Cardiac septum (tissue), 1 donor: ENCODE measurements at regions not wholly inside any gene's neighbourhood (a gene's known extent, or its start where the extent isn't known, plus 50 kb on each side); places are given as distances from the start of the nearest gene placed in this dataset.

ENCODE experiments used
- DNase-seq: peaks from one replicate; pipeline ENCODE4 v3.0.0-alpha.2; 2020; ENCODE audit warnings: low spot score
- intact Hi-C: fragments of 100-400 bp; cut with DNase I; formaldehyde crosslinking; loops from one replicate; pipeline ENCODE4 v1.14.0; 2022
- donor health status: DM: no; HTN: no; CAD: no.

DNA sequence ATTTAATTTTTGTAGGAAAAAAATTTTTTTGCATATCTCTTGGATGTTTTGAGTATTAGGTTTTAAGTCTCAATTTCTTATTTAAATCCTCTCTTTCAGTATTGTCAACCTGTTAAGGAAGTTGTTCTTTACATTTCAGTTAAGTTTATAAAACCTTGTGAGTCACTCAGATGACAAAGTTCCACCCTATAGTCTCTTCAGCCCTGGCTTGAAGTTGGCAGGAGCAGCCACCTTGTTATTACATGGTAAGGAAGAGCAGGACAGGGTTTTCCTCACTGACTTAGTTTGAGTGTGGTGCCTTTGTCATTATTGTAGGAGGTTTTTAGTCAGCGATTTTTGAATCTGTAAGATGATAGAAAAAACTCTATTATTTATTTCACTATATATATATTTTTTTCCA, 2143.9 kb downstream of the MRPL39 start:
- no peak for DNase-seq
- intact Hi-C loops = no loop called here

DNA sequence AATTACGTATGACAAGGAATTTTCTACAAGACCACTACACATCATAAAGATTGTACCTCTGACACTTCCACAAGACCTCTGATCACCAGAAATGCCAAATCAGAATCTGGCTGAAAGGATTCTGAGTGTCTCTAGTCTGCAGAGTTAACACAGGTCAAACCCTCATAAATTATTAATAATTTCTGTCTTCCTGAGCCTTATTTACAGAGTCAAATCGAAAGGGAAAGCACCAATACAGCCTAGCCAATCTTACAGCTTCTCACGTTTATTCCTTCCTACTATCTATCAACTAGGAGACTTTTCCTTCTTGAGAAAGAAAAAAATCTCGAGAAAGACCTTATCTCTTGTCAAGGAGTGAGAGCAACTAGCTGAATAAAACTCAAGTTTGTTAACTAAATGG, 2151.6 kb downstream of the MRPL39 start:
- no peak for DNase-seq
- intact Hi-C loops = no loop called here

DNA sequence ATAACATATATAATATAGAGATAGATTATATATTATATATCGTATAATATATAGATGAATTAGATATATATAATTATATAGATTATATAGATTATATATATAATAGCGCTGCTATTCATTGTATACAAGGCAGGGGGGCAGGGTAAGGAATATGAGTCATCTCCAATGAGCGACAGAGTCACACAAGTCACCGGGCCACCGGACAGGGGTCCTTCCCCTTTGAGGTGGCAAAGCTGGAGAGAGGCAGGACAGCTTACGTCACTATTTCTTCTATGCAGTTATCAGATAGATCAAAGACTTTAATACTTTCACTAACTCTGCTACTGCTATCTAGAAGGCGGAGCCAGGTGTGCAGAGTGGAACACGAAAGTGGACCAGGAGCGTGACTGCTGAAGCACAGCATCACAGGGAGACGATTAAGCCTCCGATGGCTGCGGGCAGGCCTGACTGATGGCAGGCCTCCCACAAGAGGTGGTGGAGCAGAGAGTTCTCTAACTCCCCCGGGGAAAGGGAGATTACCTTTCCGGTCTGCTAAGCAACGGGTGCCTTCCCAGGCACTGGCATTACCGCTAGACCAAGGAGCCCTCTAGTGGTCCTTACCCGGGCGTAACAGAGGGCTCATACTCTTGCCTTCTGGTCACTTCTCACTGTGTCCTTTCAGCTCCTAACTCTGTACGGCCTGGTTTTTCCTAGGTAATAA, 2154.7 kb downstream of the MRPL39 start:
- intact Hi-C loops = no loop called here
- no peak for DNase-seq

DNA sequence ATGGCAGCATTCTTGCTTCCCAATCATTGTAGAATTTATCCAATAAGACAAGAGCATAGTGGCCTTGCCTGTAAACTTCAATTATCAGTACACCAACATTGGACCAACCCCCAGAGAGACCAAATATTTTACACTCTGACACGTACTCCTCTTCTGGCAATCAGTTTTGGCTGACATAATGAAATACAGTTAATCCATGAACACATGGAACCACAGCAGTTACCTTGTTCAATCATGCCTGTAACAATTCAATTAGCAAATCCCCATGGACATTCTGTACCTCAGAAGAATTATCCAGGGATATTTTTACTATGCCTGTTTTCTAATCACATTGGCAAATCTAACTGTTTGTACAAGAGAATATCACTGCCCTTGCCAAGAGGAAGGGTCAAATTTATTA, 2162.0 kb downstream of the MRPL39 start:
- DNase-seq = no peak
- intact Hi-C loops = no loop called here

DNA sequence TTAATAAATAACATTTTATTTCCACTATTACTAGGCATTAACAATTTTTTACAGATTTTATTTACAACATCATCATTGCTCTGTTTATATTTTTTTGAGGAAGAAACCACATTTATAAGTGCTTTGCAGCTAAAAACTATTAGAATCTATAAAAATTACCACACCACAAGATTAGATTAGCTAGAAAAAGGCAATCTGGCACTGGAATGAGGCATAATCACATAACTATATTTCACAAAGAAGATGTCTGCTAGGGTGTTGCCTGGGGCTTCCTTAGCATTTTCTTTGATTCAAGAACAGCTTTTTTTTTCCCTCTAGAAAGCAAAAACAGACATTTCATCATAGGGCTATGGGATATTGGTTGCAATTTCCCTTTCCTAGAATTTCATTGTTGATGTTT, 2169.2 kb downstream of the MRPL39 start:
- no peak for DNase-seq
- intact Hi-C loops = no loop called here

DNA sequence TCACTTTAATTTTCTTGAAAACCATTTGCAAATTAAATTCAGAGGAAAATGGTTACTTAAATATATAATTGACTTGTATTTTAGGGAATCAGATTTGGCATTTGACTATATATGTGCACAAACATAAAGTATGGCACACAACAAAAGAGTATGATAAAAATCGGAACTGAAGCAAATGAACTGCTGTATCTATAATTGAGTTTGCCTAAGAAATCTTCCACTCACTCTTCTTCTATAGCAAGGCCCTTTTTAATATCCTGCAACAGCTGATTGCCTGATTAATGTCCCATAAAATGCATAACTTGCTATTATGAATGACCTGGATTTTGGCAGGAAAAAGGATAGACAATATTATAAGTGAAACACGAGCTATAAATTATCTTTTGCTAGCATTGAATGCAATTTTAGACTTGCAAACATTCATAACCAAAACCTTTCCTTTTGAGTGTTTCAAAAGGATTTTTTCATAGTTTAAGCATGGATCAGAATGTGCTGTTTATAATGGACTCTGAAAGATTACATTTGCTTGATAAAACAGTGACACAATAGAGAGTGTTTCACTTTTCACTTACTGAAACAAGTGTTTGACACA, 2204.3 kb downstream of the MRPL39 start:
- intact Hi-C loops = no loop called here
- no peak for DNase-seq

DNA sequence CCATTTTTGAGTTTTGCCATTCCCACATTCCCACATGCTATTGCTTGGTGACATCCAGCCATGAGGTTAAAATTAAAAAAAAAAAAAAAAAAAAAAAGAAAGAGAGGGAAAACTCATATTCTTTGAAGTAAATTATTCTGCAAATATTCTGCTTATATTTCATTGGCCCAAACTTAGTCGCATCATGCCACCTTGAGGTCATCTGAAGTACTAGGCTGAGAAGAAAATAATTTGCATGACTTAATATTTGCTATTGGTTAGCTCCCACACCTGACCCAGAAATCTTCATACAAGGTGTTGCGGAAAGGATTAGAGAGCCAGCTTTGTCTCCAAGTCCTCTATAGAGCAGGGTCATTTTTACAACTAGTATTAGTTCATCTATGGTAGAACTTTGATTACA, 2206.0 kb downstream of the MRPL39 start:
- intact Hi-C loops = no loop called here
- DNase-seq = no peak

DNA sequence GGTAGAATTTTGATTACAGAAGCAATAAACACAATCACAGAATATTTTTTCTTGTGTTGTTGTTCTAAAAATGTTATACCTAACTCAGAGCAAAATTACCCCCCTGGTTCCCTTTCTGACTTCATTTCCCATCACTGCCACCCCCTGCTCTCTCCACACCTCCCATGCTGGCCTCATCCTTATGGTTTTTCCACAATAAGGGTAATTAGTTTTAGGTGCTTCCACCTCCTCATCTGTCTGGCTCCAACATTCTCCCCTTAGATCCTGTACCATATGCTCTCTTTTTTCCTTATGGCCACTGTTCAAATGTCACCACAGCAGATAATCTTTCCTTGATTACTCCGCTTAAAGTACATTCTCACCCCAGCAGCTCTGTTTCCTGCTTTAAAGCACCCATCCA, 2208.6 kb downstream of the MRPL39 start:
- DNase-seq = no peak
- intact Hi-C loops = no loop called here

DNA sequence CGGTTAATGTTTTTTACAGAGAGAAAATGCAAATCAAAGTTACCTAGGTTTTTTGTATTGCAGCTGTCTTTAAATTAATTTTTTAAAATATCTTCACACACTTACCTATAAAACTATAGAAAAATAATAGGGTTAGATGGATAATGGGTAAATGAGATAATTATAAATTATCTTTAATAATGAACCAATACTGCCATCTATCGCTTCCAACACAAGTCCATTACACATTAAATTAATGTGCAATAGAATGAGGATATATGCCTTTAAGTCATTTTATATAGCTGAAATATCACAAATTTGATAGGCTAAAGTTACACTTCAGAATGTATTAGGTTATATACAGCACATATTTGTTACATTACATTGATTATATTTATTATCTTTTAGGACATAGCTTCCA, 2212.8 kb downstream of the MRPL39 start:
- intact Hi-C loops = no loop called here
- DNase-seq = no peak

DNA sequence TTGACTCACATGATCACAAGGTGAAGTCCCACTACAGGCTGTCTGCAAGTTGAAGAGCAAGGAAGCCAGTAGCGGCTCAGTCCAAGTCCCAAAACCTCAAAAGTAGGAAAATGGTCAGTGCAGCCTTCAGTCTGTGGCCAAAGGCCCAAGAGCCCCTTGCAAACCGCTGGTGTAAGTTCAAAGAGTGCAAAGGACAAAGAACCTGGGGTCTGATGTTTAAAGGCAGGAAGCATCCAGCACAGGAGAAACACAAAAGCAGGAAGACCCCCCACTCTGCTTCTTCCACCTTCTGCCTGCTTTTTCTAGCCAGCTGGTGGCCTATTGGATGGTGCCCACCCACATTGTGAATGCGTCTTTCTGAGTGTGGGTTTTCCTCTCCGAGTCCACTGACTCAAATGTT, 2222.6 kb downstream of the MRPL39 start:
- DNase-seq = no peak
- intact Hi-C loops = no loop called here

DNA sequence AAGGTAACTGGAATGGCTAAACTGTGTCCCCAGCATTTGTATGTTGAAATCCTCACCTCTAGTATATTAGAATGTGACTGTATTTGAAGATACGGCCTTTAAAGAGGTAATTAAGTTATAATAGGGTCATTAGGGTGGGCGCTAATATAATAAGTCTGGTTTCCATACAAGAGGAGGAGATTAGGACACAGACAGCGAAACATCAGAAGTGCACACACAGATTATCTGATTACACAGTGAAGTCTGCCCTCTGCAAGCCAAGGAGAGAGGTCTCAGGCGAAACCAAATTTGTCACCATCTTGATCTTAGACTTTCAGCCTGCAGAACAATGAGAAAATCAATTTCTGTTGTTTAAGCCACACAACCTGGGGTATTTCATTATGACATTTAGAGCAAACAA, 2233.1 kb downstream of the MRPL39 start:
- DNase-seq = no peak
- intact Hi-C loops = no loop called here

DNA sequence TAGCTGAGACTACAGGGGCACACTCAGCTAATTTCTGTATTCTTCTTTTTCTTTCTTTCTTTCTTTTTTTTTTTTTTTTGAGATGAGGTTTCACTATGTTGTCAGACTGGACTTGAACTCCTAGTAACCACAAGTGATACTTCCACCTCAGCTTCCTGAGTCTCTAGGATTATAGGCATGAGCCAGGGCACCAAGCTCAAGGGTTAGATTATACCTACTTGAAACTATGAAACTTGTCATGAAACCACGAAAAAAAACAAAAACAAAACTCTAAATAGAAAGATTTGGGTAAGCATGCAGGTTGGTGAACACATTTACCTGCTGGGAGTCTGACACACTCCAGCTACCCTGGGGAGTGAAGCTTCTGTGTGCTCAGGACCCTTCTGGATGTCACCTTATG, 2250.4 kb downstream of the MRPL39 start:
- intact Hi-C loops = no loop called here
- DNase-seq = no peak

DNA sequence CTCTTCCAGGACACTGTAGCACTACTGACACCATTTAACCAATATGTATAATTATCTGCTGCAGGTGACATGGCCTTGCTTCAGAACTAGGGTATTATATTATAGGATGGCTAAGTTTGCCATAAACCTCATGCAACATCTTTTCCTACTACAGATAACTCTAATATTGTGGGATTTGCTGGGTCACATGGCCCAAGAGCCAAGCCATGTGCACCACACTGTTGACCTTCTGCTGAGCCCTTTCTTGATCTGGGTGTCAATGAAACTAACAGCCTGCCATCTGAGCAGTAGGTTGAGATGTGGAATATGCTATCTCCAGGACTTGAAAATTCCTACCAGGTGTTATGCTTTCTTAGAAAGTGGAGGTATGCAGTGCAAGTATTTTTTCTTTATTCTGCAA, 2291.1 kb downstream of the MRPL39 start:
- DNase-seq = no peak
- intact Hi-C loops = no loop called here

DNA sequence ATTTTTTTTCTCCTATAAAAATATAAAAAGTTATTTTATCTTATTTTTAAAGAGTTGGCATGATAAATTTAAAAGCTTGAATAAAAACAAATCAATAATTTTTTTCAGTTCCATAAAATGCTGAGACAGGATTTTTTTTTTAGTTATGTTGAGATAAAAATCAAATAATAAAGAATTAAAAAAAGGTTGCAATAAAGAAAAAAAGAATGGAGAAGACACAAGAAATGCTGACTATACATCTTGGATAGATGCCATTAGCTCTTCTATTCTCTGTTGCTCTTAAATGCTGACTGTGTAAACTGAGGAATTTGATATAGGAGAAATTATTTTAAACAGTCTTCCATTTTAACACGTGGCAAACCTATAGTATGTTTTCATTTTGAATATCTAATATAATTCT, 2298.5 kb downstream of the MRPL39 start:
- intact Hi-C loops = no loop called here
- DNase-seq = no peak

DNA sequence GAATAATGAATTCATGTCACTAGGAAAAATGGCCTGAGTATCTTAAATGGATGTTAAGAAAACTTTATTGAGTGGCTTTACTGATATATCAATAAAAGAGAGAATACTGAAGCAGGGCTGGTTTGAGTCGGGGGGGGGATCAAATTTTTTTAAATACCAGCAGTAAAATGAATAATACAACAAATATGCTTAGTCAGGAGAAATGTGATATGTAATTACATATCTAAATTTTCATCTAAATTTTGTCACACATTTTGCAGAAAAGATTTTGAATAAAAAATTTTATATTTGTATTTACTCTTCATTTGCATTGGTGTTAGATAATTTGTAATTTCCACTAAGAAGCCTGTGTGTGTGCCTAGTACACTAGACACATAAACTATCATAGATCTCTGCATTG, 2300.2 kb downstream of the MRPL39 start:
- no peak for DNase-seq

DNA sequence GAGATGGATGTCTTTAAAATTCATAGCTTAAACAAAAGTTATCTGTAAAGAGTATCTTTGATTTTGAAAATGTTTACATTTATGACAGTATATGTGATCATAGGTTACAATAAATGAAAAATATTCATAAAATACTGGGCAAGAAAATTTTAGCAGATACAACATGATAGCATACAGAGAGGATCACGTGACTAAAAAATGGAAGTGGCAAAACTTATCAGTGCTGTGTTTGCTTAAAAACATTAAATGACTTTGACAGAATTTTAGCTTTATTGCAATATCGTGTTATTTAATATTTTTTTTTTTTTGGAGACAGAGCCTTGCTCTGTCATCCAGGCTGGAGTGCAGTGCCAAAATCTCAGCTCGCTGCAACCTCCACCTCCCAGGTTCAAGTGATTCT, 2294.1 kb downstream of the NCAM2 start:
- intact Hi-C loops = no loop called here

More for the DNA sequence above, 2300.2 kb downstream of the MRPL39 start:
- intact Hi-C loops = no loop called here

DNA sequence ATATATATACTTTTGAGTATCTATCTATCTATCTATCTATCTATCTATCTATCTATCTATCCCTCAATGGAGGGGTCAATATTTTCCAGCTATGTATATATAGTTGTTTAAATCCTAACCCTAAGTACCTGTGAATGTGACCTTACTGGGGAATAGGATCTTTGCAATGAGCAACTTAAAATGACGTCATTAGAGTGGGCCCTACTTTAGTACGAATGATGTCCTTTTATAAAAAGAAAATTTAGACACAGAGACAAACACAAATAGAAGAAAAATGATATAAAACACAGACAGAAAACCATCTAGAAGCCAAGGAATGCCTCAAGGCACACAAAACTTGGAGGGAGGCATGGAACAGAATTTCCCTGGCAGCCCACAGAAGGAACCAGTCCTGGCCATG, 2283.7 kb downstream of the NCAM2 start:
- intact Hi-C loops = no loop called here
- no peak for DNase-seq

More for the DNA sequence above, 2294.1 kb downstream of the NCAM2 start:
- no peak for DNase-seq

DNA sequence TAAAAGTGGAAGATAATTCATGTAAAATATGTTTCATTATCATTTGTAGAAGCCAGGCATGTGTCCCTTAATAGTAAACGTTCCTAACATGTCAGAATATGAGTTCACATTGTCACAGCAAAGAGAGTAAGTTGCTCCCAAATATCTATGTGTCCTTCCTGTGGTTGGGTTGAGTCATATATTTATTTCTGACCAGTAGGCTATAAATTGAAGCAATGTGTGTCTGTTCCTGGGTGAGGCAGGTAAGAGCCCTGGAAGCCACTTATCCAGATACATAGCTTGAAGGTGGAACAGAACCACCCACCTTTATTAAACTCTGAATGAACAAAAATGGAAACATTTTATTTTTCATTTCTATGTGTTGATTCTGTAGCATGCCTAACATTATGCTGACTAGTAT, 2251.6 kb downstream of the NCAM2 start:
- no peak for DNase-seq
- intact Hi-C loops = no loop called here

DNA sequence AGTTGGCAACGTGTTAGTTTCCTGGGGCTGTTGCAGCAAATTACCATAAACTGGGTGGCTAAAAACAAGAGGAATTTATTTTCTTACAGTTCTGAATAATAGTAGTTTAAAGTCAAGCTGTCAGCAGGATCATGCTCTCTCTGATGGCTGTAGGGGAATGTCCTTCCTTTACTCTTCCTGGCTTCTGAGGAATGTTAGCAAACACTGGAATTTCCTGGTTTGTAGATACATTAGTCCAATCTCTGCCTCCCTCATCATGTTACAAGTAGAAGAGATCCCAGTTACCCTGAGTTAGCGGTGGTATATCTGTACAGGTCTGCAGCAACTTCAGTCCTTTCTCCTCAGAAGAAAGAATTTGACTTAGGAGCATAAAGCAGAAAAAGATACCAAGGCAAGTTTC, 2249.1 kb downstream of the NCAM2 start:
- intact Hi-C loops = no loop called here

DNA sequence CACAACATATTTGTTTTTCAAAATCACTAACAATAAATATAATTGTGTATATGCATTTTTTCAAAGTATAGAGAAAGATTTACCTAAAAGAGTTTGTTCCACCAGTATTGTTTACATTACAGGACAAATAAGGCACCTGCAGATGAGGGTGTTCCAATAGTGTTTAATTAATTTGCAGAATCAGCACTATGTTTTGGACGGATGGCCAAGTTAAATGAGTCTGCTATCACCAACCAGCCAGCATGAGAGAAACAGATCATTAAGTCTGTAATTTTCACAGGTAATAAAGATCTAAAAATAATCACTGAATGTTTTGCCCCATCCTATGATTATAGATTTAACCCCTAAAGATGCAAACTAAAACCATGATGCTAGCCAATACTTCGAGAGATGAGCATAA, 2247.0 kb downstream of the NCAM2 start:
- DNase-seq = no peak
- intact Hi-C loops = no loop called here

More for the DNA sequence above, 2249.1 kb downstream of the NCAM2 start:
- DNase-seq = no peak

DNA sequence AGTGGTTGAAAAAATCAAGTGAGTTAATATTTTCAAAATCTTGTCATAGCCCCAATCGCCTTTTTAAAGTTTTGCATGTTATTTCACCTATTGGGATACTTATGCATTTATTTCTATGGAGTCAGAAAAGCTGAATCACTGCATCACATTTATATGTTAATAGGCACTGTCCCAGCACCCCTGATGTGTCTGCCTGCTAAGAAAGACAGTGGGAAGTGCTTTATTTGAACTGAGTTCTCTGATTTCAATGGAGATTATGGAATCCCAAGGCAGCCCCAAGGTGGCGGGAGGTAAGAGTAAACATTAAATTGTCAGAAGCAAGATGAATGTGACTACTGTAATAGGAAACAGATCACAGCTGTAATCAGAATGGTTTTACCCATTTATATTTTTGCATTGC, 2225.7 kb downstream of the NCAM2 start:
- intact Hi-C loops = no loop called here
- no peak for DNase-seq

DNA sequence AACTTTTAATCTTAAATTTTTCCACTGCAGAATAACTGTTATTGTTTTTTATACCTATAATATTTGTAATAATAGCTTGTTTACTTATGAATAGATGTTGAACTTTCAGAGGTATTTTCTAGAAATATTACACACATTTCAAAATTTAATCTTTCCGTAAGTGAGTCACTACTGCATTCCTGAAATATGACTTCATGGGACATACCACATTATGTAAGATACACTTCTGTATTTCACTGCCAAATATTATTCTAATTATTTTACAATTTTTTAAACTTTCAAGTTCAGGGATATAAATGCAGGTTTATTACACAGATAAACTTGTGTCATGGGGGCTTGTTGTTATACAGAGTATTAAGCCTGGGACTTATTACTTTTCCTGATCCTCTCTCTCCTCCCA, 2220.5 kb downstream of the NCAM2 start:
- DNase-seq = no peak
- intact Hi-C loops = no loop called here
